ENCODE measurements at regions not wholly inside any gene's neighbourhood (a gene's known extent, or its start where the extent isn't known, plus 50 kb on each side); places are given as distances from the start of the nearest gene placed in this dataset.

GRCh38 chr5:133801955-133802751 is 166.3 kb downstream of the C5orf15 start:
- peak in 1 of 2 donors; percentile 7 for ATAC-seq
- TF ChIP-seq, protein P1, sequence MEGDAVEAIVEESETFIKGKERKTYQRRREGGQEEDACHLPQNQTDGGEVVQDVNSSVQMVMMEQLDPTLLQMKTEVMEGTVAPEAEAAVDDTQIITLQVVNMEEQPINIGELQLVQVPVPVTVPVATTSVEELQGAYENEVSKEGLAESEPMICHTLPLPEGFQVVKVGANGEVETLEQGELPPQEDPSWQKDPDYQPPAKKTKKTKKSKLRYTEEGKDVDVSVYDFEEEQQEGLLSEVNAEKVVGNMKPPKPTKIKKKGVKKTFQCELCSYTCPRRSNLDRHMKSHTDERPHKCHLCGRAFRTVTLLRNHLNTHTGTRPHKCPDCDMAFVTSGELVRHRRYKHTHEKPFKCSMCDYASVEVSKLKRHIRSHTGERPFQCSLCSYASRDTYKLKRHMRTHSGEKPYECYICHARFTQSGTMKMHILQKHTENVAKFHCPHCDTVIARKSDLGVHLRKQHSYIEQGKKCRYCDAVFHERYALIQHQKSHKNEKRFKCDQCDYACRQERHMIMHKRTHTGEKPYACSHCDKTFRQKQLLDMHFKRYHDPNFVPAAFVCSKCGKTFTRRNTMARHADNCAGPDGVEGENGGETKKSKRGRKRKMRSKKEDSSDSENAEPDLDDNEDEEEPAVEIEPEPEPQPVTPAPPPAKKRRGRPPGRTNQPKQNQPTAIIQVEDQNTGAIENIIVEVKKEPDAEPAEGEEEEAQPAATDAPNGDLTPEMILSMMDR (IDR thresholded peaks at IDR 0.05), result no peak

DNA sequence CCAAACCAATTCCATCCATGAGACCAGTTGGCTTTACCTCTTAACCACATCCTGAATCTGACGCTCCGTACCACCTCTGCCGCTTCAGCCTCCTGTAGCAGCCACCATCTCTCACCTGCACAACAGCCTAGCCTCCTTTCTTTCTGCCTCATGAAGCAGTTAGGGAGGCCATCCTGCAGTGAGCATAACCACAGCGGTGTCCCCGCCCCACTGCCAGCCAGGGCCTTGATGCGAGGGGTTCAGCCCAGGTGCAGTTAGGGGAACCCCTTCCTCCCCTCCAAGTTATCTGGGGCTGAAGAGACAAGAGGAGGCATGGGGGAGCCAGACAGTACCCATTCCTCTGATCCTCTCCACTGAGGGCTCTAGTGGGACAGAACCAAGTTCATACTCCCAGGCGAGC is 167.0 kb downstream of the C5orf15 start:
- intact Hi-C loops (cut with DNase I), result no loop called here
- H3K4me1 ChIP-seq, result no peaks in the 10 kb centered on the region
- no peaks in the 10 kb centered on the region for H3K36me3 ChIP-seq
- DNase-seq (no peak), ATAC-seq (no peak)
- no peak overlapping the region for H3K4me3 ChIP-seq
- H3K9me3 ChIP-seq, result no peaks in the 10 kb centered on the region
- no peak overlapping the region for H3K27ac ChIP-seq
- TF ChIP-seq, protein P1 (IDR thresholded peaks at IDR 0.05), result no peak
- no peaks in the 10 kb centered on the region for H3K27me3 ChIP-seq (ENCODE audit: low read depth)

More at GRCh38 chr5:133801955-133802751, 166.3 kb downstream of the C5orf15 start:
- no peaks in the 10 kb centered on the region for H3K9me3 ChIP-seq
- no peak overlapping the region for H3K4me3 ChIP-seq
- no peaks in the 10 kb centered on the region for H3K27me3 ChIP-seq (ENCODE audit: low read depth)
- no peak for DNase-seq
- H3K36me3 ChIP-seq, result no peaks in the 10 kb centered on the region
- no peak overlapping the region for H3K27ac ChIP-seq
- intact Hi-C loops (cut with DNase I), result no loop called here
- H3K4me1 ChIP-seq, result no peaks in the 10 kb centered on the region

DNA sequence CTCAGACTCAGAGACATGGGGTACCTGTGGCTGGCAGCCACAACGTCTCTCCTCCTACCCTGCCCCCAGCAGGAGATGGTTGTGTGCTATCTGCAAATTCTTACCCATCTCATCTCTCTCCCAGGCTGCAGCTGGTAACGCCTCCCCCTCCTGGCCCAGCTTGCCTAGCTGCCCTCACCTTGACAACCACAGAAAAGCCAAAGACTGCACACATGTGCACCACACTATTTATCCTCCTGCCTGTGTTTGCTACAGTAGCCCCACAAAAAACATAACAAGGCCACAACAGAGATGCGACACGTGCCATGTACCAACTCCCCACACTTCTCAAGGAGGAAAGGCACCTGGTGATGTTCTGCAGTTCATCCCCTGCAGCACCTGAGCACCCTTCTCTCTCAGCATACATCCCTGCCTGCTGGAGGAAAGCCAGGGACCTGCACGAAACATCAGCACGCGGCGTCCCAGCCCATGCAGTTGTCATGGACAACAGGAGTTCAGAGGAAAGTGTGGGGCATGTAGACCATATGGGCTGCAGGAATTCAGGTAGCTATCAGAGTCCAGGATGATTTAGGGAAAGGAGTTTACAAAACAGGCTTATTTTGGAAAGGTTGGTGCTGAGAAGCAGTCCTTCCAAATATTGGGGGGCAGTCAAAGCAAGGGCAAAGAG is 168.7 kb downstream of the C5orf15 start:
- no peaks in the 10 kb centered on the region for H3K27me3 ChIP-seq (ENCODE audit: low read depth)
- H3K4me1 ChIP-seq, result no peaks in the 10 kb centered on the region
- DNase-seq (no peak), ATAC-seq (no peak)
- no peaks in the 10 kb centered on the region for H3K36me3 ChIP-seq
- H3K27ac ChIP-seq, result no peak overlapping the region
- intact Hi-C loops (cut with DNase I), result no loop called here
- H3K4me3 ChIP-seq, result no peak overlapping the region
- no peaks in the 10 kb centered on the region for H3K9me3 ChIP-seq
- TF ChIP-seq, protein P1 (IDR thresholded peaks at IDR 0.05), result no peak

GRCh38 chr5:133797167-133797566 is 171.3 kb downstream of the C5orf15 start:
- intact Hi-C loops (cut with DNase I), result no loop called here

GRCh38 chr5:133796186-133796585 is 172.2 kb downstream of the C5orf15 start:
- DNase-seq, result no peak
- H3K4me1 ChIP-seq, result no peaks in the 10 kb centered on the region
- H3K4me3 ChIP-seq, result no peak overlapping the region
- no peak for ATAC-seq
- H3K27me3 ChIP-seq (ENCODE audit: low read depth), result no peaks in the 10 kb centered on the region
- no peaks in the 10 kb centered on the region for H3K36me3 ChIP-seq
- no peak overlapping the region for H3K27ac ChIP-seq
- intact Hi-C loops (cut with DNase I), result no loop called here
- H3K9me3 ChIP-seq, result no peaks in the 10 kb centered on the region
- TF ChIP-seq, protein P1 (IDR thresholded peaks at IDR 0.05), result no peak

More at GRCh38 chr5:133797167-133797566, 171.3 kb downstream of the C5orf15 start:
- no peak overlapping the region for H3K4me3 ChIP-seq
- H3K4me1 ChIP-seq, result no peaks in the 10 kb centered on the region
- H3K27ac ChIP-seq, result no peak overlapping the region
- H3K27me3 ChIP-seq (ENCODE audit: low read depth), result no peaks in the 10 kb centered on the region
- H3K36me3 ChIP-seq, result no peaks in the 10 kb centered on the region
- DNase-seq, result no peak
- H3K9me3 ChIP-seq, result no peaks in the 10 kb centered on the region
- no peak for ATAC-seq
- TF ChIP-seq, protein P1 (IDR thresholded peaks at IDR 0.05), result no peak
